A549 (cell line): ENCODE measurements at regions not wholly inside any gene's neighbourhood (a gene's known extent, or its start where the extent isn't known, plus 50 kb on each side); places are given as distances from the start of the nearest gene placed in this dataset.

Experiments
- CBX2 ChIP-seq: fragments of 200-600 bp; sonication (generic); IDR thresholded peaks from 2 replicates; pipeline ENCODE4 v1.6.1; 2016; ENCODE audit warnings: low read depth, mild to moderate bottlenecking, borderline replicate concordance
- EP300 ChIP-seq, 2 experiments: fragments of >200 bp; sonication (Bioruptor Twin); formaldehyde crosslinking; IDR thresholded peaks; 2 replicates in 1 of 2; 3 replicates in 1 of 2; pipeline ENCODE4 v1.6.1; 2016 to 2017
- JUN ChIP-seq, 2 experiments: fragments of >200 bp; sonication (Bioruptor Twin); formaldehyde crosslinking; IDR thresholded peaks; 2 replicates in 1 of 2; 3 replicates in 1 of 2; pipeline ENCODE4 v1.6.1; 2016 to 2017
- MAZ ChIP-seq: fragments of 150-350 bp; IDR thresholded peaks from 2 replicates; pipeline ENCODE4 v1.6.1; 2014; ENCODE audit warnings: antibody characterized with exemption, low read depth, low read length, borderline replicate concordance
- POLR2A ChIP-seq: IDR thresholded peaks from 2 replicates; pipeline ENCODE4 v1.6.1; 2012; ENCODE audit warnings: mild to moderate bottlenecking, low read length
- RCOR1 ChIP-seq: fragments of 150-350 bp; IDR thresholded peaks from 2 replicates; pipeline ENCODE4 v1.6.1; 2014; ENCODE audit warnings: antibody characterized with exemption, low read length, low read depth
- SREBF2 ChIP-seq: fragments of 450-650 bp; IDR thresholded peaks from 2 replicates; pipeline ENCODE4 v1.6.1; 2014; ENCODE audit warnings: mild to moderate bottlenecking, moderate library complexity
- TP53 ChIP-seq: fragments of 250-450 bp; sonication (Bioruptor Pico); IDR thresholded peaks from 2 replicates; pipeline ENCODE4 v1.5.0; 2021; ENCODE audit warnings: mild to moderate bottlenecking, moderate library complexity
- TF ChIP-seq, protein P1 (sequence below): fragments of >200 bp; sonication (Bioruptor Twin); formaldehyde crosslinking; IDR thresholded peaks from 3 replicates; pipeline ENCODE4 v1.5.1; 2016
- TF ChIP-seq, protein P2 (sequence below): fragments of 450-650 bp; IDR thresholded peaks from 2 replicates; pipeline ENCODE4 v1.6.1; 2014; ENCODE audit warnings: antibody characterized with exemption
- TF ChIP-seq, protein P3 (sequence below): fragments of 200-600 bp; sonication (generic); IDR thresholded peaks from 2 replicates; pipeline ENCODE4 v1.6.1; 2016; ENCODE audit warnings: antibody characterized with exemption, mild to moderate bottlenecking, moderate library complexity
- TF ChIP-seq, protein P4 (sequence below): IDR thresholded peaks from 2 replicates; pipeline ENCODE4 v1.6.1; 2012

DNA sequence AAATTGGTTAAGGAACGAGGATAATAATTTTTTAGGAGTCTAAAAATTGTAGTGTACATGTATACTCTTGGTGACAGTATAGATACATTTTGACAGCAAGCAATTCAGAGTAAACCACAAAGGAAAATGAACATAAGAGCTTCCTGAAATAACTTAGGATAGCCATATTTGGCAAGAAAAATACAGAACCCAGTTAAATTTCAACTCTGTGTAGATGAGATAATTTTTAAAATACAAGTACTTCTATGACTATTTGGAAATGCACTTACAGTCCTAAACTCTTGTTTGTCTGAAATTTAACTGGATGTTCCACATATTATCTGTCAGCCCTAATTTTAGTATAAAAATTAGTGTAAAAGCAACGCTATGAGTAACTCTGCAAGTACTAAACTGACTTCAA is 124.4 kb upstream of the PCDH18 start:
- TF ChIP-seq EP300 (IDR thresholded peaks at IDR 0.05) (no peak), CBX2 (no peak), TP53 (CRISPR knock-in tag) (no peak), SREBF2 (no peak), POLR2A (no peak), MAZ (no peak), RCOR1 (no peak), JUN (IDR thresholded peaks at IDR 0.05) (no peak)
- TF ChIP-seq, protein P1, sequence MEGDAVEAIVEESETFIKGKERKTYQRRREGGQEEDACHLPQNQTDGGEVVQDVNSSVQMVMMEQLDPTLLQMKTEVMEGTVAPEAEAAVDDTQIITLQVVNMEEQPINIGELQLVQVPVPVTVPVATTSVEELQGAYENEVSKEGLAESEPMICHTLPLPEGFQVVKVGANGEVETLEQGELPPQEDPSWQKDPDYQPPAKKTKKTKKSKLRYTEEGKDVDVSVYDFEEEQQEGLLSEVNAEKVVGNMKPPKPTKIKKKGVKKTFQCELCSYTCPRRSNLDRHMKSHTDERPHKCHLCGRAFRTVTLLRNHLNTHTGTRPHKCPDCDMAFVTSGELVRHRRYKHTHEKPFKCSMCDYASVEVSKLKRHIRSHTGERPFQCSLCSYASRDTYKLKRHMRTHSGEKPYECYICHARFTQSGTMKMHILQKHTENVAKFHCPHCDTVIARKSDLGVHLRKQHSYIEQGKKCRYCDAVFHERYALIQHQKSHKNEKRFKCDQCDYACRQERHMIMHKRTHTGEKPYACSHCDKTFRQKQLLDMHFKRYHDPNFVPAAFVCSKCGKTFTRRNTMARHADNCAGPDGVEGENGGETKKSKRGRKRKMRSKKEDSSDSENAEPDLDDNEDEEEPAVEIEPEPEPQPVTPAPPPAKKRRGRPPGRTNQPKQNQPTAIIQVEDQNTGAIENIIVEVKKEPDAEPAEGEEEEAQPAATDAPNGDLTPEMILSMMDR: no peak
- TF ChIP-seq, protein P2, sequence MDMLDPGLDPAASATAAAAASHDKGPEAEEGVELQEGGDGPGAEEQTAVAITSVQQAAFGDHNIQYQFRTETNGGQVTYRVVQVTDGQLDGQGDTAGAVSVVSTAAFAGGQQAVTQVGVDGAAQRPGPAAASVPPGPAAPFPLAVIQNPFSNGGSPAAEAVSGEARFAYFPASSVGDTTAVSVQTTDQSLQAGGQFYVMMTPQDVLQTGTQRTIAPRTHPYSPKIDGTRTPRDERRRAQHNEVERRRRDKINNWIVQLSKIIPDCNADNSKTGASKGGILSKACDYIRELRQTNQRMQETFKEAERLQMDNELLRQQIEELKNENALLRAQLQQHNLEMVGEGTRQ: no peak
- TF ChIP-seq, protein P3, sequence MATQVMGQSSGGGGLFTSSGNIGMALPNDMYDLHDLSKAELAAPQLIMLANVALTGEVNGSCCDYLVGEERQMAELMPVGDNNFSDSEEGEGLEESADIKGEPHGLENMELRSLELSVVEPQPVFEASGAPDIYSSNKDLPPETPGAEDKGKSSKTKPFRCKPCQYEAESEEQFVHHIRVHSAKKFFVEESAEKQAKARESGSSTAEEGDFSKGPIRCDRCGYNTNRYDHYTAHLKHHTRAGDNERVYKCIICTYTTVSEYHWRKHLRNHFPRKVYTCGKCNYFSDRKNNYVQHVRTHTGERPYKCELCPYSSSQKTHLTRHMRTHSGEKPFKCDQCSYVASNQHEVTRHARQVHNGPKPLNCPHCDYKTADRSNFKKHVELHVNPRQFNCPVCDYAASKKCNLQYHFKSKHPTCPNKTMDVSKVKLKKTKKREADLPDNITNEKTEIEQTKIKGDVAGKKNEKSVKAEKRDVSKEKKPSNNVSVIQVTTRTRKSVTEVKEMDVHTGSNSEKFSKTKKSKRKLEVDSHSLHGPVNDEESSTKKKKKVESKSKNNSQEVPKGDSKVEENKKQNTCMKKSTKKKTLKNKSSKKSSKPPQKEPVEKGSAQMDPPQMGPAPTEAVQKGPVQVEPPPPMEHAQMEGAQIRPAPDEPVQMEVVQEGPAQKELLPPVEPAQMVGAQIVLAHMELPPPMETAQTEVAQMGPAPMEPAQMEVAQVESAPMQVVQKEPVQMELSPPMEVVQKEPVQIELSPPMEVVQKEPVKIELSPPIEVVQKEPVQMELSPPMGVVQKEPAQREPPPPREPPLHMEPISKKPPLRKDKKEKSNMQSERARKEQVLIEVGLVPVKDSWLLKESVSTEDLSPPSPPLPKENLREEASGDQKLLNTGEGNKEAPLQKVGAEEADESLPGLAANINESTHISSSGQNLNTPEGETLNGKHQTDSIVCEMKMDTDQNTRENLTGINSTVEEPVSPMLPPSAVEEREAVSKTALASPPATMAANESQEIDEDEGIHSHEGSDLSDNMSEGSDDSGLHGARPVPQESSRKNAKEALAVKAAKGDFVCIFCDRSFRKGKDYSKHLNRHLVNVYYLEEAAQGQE: no peak
- TF ChIP-seq, protein P4, sequence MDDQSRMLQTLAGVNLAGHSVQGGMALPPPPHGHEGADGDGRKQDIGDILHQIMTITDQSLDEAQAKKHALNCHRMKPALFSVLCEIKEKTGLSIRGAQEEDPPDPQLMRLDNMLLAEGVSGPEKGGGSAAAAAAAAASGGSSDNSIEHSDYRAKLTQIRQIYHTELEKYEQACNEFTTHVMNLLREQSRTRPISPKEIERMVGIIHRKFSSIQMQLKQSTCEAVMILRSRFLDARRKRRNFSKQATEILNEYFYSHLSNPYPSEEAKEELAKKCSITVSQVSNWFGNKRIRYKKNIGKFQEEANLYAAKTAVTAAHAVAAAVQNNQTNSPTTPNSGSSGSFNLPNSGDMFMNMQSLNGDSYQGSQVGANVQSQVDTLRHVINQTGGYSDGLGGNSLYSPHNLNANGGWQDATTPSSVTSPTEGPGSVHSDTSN: no peak
